DMS53 (cell line): ENCODE measurements at regions not wholly inside any gene's neighbourhood (a gene's known extent, or its start where the extent isn't known, plus 50 kb on each side); places are given as distances from the start of the nearest gene placed in this dataset.
"Not testable (repeated sequence)": the region's sequence is repeated elsewhere in the genome, so short reads cannot be mapped to it uniquely, and the experiment has no call there.

Experiments used
- DNase-seq: peaks from one replicate; lab custom pipeline; 2025; lab: John Stamatoyannopoulos, UW

- no peak for DNase-seq
Measured at GRCh38 chrX:7638078-7638710, 204.8 kb upstream of the VCX start.

- DNase-seq = no peak
Measured at GRCh38 chrX:7637066-7637465, 205.9 kb upstream of the VCX start.

- no peak for DNase-seq
Measured at GRCh38 chrX:7635604-7636003, 207.4 kb upstream of the VCX start.

DNA sequence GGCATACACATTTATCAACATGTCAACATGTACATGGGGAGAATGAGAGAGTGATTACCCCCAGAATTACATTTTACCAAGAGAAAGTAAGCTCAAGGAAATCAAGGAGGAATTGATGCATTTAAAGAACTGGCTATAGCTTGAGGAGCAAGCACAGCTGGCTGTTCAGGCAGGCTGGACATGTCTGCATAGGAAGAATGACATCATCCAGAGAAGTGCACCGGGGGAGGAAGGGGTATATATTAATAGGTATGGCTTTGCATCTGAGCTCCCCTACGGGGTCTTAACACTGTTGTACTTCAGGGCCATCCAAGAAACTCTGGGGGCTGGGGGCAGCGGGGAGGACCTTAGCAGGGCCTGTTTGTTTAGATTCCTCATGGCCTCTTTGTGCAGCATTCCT lies 222.4 kb upstream of the VCX start:
- peak; percentile 39 for DNase-seq

DNA sequence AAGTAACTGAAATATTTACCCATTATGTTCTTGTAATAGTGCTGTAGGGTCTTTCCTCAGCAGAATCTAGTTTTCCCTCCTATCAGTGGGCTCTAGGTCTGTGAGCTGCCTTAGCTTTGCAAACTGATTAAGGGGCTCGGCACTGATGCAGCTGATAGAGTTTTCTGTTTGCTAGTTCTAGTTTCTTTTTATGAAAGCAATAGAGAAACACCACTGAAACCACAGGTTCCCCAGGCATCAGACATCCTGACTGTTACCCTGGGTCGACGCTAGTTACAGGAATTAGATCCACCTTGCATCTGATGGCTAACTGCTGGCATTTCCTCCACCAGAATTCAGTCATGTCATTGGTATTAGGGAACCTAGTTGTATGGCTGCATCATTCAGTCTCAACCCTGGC lies 225.0 kb upstream of the VCX start:
- DNase-seq = no peak

DNA sequence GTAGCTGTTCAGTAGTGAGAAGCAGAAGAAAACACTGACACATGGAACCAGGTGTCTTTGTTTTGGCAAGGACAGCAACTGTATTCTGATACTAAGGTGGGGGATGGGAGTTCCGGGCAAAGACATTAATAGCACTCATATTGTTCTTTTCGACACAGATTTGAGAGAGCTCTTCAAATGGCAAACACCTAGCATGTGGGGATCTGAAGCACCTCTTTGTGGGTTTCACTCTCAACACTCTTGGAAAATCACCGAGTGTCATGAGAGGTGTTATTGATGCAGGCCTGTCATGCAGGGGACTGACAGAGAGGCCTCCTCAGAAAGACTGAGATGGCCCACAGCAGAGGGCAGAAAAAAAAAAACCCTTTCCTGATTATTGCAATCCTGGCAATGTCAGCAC lies 228.4 kb upstream of the VCX start:
- peak; percentile 89 for DNase-seq

DNA sequence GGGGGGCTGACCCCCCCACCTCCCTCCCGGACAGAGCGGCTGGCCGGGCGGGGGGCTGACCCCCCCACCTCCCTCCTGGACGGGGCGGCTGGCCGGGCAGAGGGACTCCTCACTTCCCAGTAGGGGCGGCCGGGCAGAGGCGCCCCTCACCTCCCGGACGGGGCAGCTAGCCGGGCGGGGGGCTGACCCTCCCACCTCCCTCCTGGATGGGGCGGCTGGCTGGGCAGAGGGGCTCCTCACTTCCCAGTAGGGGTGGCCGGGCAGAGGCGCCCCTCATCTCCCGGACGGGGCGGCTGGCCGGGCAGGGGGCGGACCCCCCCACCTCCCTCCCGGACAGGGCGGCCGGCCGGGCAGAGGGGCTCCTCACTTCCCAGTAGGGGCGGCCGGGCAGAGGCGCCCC lies 234.3 kb upstream of the VCX start:
- DNase-seq = not testable (repeated sequence)

GRCh38 chrX:7606039-7606652 lies 236.8 kb upstream of the VCX start:
- peak; percentile 72 for DNase-seq

DNA sequence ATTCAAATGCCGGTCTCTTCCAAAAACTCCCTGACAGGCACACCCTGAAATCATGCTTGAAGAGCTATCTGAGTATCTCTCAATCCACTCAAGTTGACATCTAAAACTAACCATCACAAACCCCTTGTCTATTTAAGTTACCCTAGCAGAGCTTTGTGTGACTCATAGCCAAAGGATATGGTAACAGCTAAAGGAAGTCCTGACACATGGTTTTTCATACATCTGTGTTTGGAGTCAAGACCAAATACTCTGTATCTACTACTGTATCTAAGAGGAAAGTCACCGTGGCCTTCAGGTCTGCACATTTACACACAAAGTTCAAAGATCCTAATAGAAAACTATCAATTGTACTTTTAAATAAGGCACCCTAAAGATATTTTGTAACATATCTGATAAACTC lies 239.6 kb upstream of the VCX start:
- DNase-seq = peak; percentile 64

DNA sequence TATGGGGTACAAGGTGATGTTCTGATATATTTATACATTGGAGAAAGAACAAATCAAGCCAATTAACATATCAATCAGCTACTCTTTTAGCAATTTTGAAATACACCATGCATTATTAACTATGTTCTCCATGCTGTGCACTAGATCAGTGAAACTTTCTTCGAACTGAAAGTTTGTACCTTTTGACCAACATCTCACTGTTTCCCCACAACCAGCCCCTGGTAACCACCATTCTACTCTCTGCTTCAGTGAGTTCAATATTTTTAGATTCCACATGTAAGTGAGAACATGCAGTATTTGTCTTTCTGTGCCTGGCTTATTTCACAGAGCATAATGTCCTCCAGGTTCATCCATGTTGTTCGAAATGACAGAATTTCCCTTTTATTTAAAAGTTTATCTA lies 246.1 kb upstream of the VCX start:
- DNase-seq = no peak

DNA sequence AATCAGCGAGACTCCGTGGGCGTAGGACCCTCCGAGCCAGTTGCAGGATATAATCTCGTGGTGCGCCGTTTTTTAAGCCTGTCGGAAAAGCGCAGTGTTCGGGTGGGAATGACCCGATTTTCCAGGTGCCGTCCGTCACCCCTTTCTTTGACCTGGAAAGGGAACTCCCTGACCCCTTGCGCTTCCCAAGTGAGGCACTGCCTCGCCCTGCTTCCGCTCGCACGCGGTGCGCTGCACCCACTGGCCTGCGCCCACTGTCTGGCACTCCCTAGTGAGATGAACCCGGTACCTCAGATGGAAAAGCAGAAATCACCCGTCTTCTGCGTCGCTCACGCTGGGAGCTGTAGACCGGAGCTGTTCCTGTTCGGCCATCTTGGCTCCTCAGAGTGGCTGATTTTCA lies 249.6 kb upstream of the VCX start:
- not testable (repeated sequence) for DNase-seq

GRCh38 chrX:7586126-7586525 lies 256.8 kb upstream of the VCX start:
- DNase-seq = peak; percentile 30

DNA sequence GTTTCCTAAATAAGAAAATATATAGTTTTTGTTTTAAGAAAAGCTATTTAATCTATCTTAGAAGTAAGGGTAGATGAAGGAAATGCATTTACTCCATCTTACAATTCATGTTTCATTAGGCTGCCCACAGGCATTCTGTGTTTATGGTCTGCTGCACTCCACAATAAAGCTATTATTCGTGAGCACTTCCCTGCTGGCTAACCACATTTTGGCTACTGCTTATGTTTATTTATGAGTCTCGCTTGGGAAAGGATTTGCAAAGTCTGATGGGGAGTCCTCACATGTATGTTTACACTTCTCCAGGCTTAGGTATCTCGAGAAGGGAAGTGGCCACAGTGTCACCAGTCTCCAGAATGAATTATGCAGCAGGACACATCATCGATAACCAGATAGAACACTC lies 260.8 kb upstream of the VCX start:
- DNase-seq = no peak

- DNase-seq = no peak
Measured at GRCh38 chrX:7580127-7580526, 262.8 kb upstream of the VCX start.

GRCh38 chrX:7574325-7574724 lies 268.6 kb upstream of the VCX start:
- peak; percentile 9 for DNase-seq

DNA sequence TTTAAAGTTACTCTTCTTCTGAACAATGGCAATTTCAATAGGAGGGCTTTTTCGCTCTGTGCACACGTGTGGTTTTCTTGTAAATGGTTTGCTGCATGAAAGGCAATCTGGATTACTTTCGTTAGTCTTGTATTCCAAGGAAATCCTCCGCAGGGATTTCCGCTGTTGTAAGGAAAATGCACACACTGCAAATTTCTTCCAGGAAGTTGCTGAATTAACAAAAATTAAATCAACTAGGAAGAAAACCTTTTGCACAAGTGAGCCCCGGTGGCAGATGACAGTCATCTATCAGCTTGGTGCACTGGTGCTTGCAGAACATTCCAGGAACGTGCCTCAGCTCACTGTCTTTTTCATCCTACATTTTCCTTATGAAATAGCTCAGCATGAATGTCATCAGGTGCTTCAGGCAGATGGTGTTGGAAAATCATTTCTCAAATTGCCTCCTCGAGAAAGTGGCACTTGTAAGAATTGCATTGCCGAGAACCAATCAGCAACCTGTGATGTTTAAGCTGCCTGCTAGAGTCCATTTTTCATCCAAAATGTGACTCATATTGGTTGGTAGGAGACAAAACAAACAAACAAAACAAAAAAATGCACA lies 272.4 kb upstream of the VCX start:
- DNase-seq = peak; percentile 0

GRCh38 chrX:7568597-7568996 lies 274.4 kb upstream of the VCX start:
- DNase-seq = no peak

- DNase-seq = no peak
Measured at GRCh38 chrX:7568130-7568529, 274.8 kb upstream of the VCX start.

GRCh38 chrX:7552760-7553159 lies 290.2 kb upstream of the VCX start:
- DNase-seq = no peak

- no peak for DNase-seq
Measured at GRCh38 chrX:7546551-7547080, 296.4 kb upstream of the VCX start.

- DNase-seq = no peak
Measured at GRCh38 chrX:7545564-7545963, 297.4 kb upstream of the VCX start.

DNA sequence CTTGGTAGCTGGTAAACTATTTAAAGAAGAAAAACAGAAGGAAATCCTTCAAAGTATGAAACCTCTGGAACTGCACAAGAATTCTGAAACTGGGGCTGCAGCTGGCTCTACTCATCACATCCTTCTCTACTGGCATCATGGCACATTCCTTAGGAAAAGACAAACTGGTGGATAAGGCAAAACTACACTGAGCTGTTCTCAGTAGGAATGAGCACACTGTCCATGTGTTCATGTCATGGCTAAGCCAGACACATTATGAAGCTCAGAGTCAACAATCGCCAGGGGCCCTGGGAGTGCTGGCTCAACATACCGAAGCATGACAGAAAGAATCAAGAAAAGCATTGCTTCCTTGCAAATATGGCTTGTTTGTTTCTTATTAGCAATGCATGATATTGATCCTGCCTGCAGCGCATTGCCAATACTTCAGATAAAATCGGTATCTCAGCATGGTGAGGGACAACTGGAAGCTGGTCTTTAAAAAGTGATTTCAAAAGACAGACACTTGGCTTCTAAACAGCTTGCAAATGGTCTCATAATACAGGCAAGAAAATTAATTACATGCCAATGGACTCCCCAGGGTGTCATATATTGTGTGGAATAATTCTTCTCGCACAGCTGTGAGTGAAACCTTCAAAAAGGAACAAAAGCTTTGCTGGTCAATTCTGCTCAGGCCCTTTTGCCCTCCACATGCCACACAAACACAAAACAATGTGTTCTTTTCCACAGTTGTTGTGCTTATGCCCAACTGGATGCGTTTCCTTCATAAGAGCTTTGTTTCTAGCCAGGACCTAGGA lies 300.2 kb upstream of the VCX start:
- no peak for DNase-seq

DNA sequence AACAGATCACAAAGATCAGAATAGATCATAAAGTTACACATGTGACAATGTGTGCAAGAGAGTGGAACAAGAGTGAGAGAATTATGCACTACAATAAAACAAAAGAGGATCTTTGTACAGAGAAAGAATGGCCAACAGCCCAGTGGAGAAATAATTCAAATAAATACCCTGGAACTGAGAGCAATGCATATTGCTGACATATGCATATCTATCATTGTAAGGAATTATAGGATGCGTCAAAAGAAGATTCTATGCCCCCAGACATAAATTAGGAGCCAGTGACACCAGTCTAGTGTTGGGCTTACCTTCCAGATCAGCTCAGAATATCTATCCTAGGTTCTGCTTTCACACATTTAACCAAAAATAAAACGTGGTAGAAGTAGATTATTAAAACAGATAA lies 320.1 kb upstream of the VCX start:
- no peak for DNase-seq
